K562 (cell line): ENCODE measurements at regions not wholly inside any gene's neighbourhood (a gene's known extent, or its start where the extent isn't known, plus 50 kb on each side); places are given as distances from the start of the nearest gene placed in this dataset.

Source experiments
- ATAC-seq: fragments of 200-7000 bp; cut with Tn5 transposase; 3 replicates; pipeline ENCODE4 v1.9.1; 2020; ENCODE audit warnings: moderate library complexity
- BruUV-seq: library from RNA; stranded (reverse); fragments of 400-500 nt; replicated peaks from 2 replicates; lab custom pipeline; 2021; lab: Mats Ljungman, UMichigan
- CTCF ChIA-PET: fragments of 300-600 bp; formaldehyde crosslinking; extraction: SDS; loops from one replicate; lab custom pipeline; 2021; ENCODE audit warnings: low intra/inter-chr PET ratio; lab: Yijun Ruan, JAX
- POLR2A ChIA-PET: fragments of 300-600, 350-650 bp; sonication (Branson Sonifier 250); formaldehyde crosslinking; extraction: SDS; loops from one replicate; lab custom pipeline; 2021; ENCODE audit warnings: antibody characterized with exemption, inconsistent platforms; lab: Yijun Ruan, JAX
- DNase-seq, 4 experiments: peaks; one replicate each; pipeline versions ENCODE4 v3.0.0 to v3.0.0-alpha.2; 2011 to 2018; ENCODE audit warnings: low spot score in 3 of 4, mixed read lengths in 3 of 4; ENCODE audit errors: extremely low read depth in 1 of 4
- FAIRE-seq: peaks from 2 replicates; lab custom pipeline; 2011; peaks lifted over from hg19 to GRCh38; lab: Jason Lieb, UNC
- H2AFZ ChIP-seq: 2 replicates; pipeline ENCODE4 v1.6.0; 2011; ENCODE audit warnings: low read depth, low read length, control low read depth, inconsistent platforms
- H3K27ac ChIP-seq: fragments of 200-600 bp; 3 replicates; pipeline ENCODE4 v1.8.0; 2011; ENCODE audit warnings: low read depth, mild to moderate bottlenecking, control low read depth, inconsistent platforms, low read length, moderate library complexity, mixed read lengths; ENCODE audit errors: extremely low read depth
- H3K27me3 ChIP-seq, 2 experiments: fragments of 300-600 bp in 1 of 2; 2 replicates in 1 of 2; 3 replicates in 1 of 2; pipeline versions ENCODE4 v1.6.0 to v1.8.0; 2011; ENCODE audit warnings: inconsistent platforms in 2 of 2, low read length in 2 of 2, mild to moderate bottlenecking in 1 of 2, mixed read lengths in 1 of 2, moderate library complexity in 1 of 2; ENCODE audit not compliant: control insufficient read depth in 2 of 2, insufficient read depth in 2 of 2
- H3K36me3 ChIP-seq: fragments of 300-600 bp; 3 replicates; pipeline ENCODE4 v1.8.0; 2011; ENCODE audit warnings: mild to moderate bottlenecking, low read length, inconsistent platforms; ENCODE audit not compliant: control insufficient read depth, insufficient read depth
- H3K4me1 ChIP-seq, 2 experiments: fragments of 200-600 bp in 1 of 2; replicated peaks in 1 of 2; 2 replicates in 1 of 2; 3 replicates in 1 of 2; pipeline versions ENCODE4 v1.5.1 to v1.8.0; 2011; ENCODE audit warnings: inconsistent platforms in 2 of 2, low read length in 2 of 2, mild to moderate bottlenecking in 1 of 2, mixed read lengths in 1 of 2, moderate library complexity in 1 of 2; ENCODE audit not compliant: control insufficient read depth in 2 of 2, insufficient read depth in 2 of 2
- H3K4me2 ChIP-seq: 2 replicates; pipeline ENCODE4 v1.6.1; 2011; ENCODE audit warnings: low read length, control low read depth, inconsistent platforms, mixed read lengths; ENCODE audit not compliant: insufficient read depth
- H3K4me3 ChIP-seq: fragments of 200-600 bp; sonication (generic), shearing (Covaris generic); 2 replicates; pipeline ENCODE4 v1.5.1; 2016; ENCODE audit warnings: control low read depth, inconsistent platforms
- H3K79me2 ChIP-seq: fragments of 200-600 bp; 3 replicates; pipeline ENCODE4 v1.8.0; 2011; ENCODE audit warnings: low read length, inconsistent platforms; ENCODE audit not compliant: control insufficient read depth, insufficient read depth
- H3K9ac ChIP-seq, 2 experiments: 2 replicates each; pipeline versions ENCODE4 v1.6.0 to v1.6.1; 2011; ENCODE audit warnings: low read depth in 2 of 2, low read length in 2 of 2, control low read depth in 1 of 2, inconsistent platforms in 1 of 2, mild to moderate bottlenecking in 1 of 2, mixed read lengths in 1 of 2; ENCODE audit not compliant: insufficient read depth in 1 of 2
- H3K9me1 ChIP-seq: one replicate; pipeline ENCODE4 v1.6.0; 2011; ENCODE audit warnings: inconsistent platforms, mild to moderate bottlenecking, low read length, moderate library complexity; ENCODE audit not compliant: control insufficient read depth, insufficient read depth
- H3K9me3 ChIP-seq: replicated peaks from 2 replicates; pipeline ENCODE4 v1.5.1; 2011; ENCODE audit warnings: low read depth, low read length, inconsistent platforms; ENCODE audit not compliant: control insufficient read depth, insufficient read depth
- H4K20me1 ChIP-seq: replicated peaks from 2 replicates; pipeline ENCODE4 v1.6.1; 2011; ENCODE audit warnings: low read length, inconsistent platforms, mixed read lengths; ENCODE audit not compliant: control insufficient read depth, insufficient read depth
- ARID1B ChIP-seq: fragments of 450-650 bp; IDR thresholded peaks from 2 replicates; pipeline ENCODE4 v1.6.1; 2016; ENCODE audit warnings: antibody characterized with exemption, mild to moderate bottlenecking, inconsistent platforms
- CBFA2T3 ChIP-seq: fragments of 450-650 bp; IDR thresholded peaks from 2 replicates; pipeline ENCODE4 v1.6.1; 2017
- ETV6 ChIP-seq, 3 experiments: fragments of 150-350 bp in 1 of 3; sonication (generic) in 1 of 3; formaldehyde crosslinking in 1 of 3; IDR thresholded peaks; 2 replicates each; pipeline versions ENCODE4 v1.6.1 to v1.8.0; 2014 to 2022; ENCODE audit warnings: borderline replicate concordance in 2 of 3, low read depth in 2 of 3, antibody characterized with exemption in 1 of 3, low read length in 1 of 3, mild to moderate bottlenecking in 1 of 3, missing genetic modification reagents in 1 of 3
- FOXJ3 ChIP-seq: sonication (generic); formaldehyde crosslinking; IDR thresholded peaks from 2 replicates; pipeline ENCODE4 v1.4.0; 2020; ENCODE audit warnings: mild to moderate bottlenecking, missing genetic modification reagents
- NCOA6 ChIP-seq: fragments of 450-650 bp; IDR thresholded peaks from 2 replicates; pipeline ENCODE4 v1.6.1; 2017; ENCODE audit warnings: mild to moderate bottlenecking
- NFE2 ChIP-seq: IDR thresholded peaks from 2 replicates; pipeline ENCODE4 v1.6.1; 2014; ENCODE audit warnings: antibody characterized with exemption, low read depth
- PHTF2 ChIP-seq: fragments of 250-450 bp; sonication (Bioruptor Pico); IDR thresholded peaks from 2 replicates; pipeline ENCODE4 v1.5.0; 2021; ENCODE audit warnings: mild to moderate bottlenecking
- PRMT5 ChIP-seq: sonication (generic); formaldehyde crosslinking; IDR thresholded peaks from 2 replicates; pipeline ENCODE4 v1.5.0; 2020; ENCODE audit warnings: missing genetic modification reagents
- PYGO2 ChIP-seq: fragments of 450-650 bp; IDR thresholded peaks from 2 replicates; pipeline ENCODE4 v1.6.1; 2016; ENCODE audit warnings: mild to moderate bottlenecking, missing genetic modification characterization, moderate library complexity, missing compliant biosample characterization
- RBM39 ChIP-seq: fragments of 200-400 bp; formaldehyde crosslinking; optimal IDR thresholded peaks from 2 replicates; pipeline ENCODE3; 2018; ENCODE audit warnings: low read depth, low read length
- TBP ChIP-seq: optimal IDR thresholded peaks from 2 replicates; pipeline ENCODE3; 2011; ENCODE audit warnings: low read depth, low read length, improper control_type of control experiment
- TRIM28 ChIP-seq: fragments of 450-650 bp; IDR thresholded peaks from 2 replicates; pipeline ENCODE4 v1.6.1; 2017
- ZC3H11A ChIP-seq: IDR thresholded peaks from 2 replicates; pipeline ENCODE4 v1.6.1; 2012; ENCODE audit warnings: low read depth, low read length, improper control_type of control experiment
- ZFP36 ChIP-seq: fragments of 150-350 bp; IDR thresholded peaks from 2 replicates; pipeline ENCODE4 v1.6.1; 2018; ENCODE audit warnings: low read length, low read depth; ENCODE audit not compliant: partially characterized antibody
- ZKSCAN1 ChIP-seq: fragments of 150-350 bp; IDR thresholded peaks from 2 replicates; pipeline ENCODE4 v1.6.1; 2016; ENCODE audit warnings: low read depth, low read length
- ZNF444 ChIP-seq: fragments of 250-450 bp; sonication (Bioruptor Pico); IDR thresholded peaks from 2 replicates; pipeline ENCODE4 v1.4.0; 2020; ENCODE audit warnings: mild to moderate bottlenecking, moderate library complexity
- ZZZ3 ChIP-seq: fragments of 450-650 bp; IDR thresholded peaks from 2 replicates; pipeline ENCODE4 v1.6.1; 2016; ENCODE audit warnings: antibody characterized with exemption, mild to moderate bottlenecking, moderate library complexity
- WGBS: fragments of 100-300 bp; shearing (Covaris generic); methylation state at CpG from one replicate; pipeline ENCODE4 v1.1.6; 2016; ENCODE audit warnings: low coverage, mixed read lengths; ENCODE audit not compliant: insufficient coverage; ENCODE audit errors: missing lambda C conversion rate; 5-methylcytosine and 5-hydroxymethylcytosine counted together
- in situ Hi-C: fragments of 300-500 bp; cut with MboI; formaldehyde crosslinking; loops from 4 replicates; pipeline ENCODE4 v1.15.0; 2018; ENCODE audit warnings: inconsistent platforms, mixed read lengths
- intact Hi-C: fragments of 100-400 bp; cut with micrococcal nuclease; formaldehyde crosslinking; loops from 2 replicates; pipeline ENCODE4 v1.14.2; 2022

GRCh38 chr6:147906361-147906760 lies 397.9 kb downstream of the SAMD5 start:
- DNase-seq: no peak
- intact Hi-C loops (no loop called here), in situ Hi-C loops (no loop called here)
- 39% methylated on average over 3 of the region's 3 CpGs for WGBS
- H3K4me1 ChIP-seq: no peaks in the 10 kb centered on the region
- H3K9ac ChIP-seq: no peak overlapping the region
- H3K4me2 ChIP-seq: no peak overlapping the region
- no peaks in the 10 kb centered on the region for H3K79me2 ChIP-seq
- ChIA-PET POLR2A (no interaction called here), CTCF (no interaction called here)
- no peaks in the 10 kb centered on the region for H3K9me3 ChIP-seq
- no peaks in the 10 kb centered on the region for H3K9me1 ChIP-seq
- FAIRE-seq: no peak
- no TSS peak for BruUV-seq
- ATAC-seq: no peak
- TF ChIP-seq ZNF444 (CRISPR knock-in tag): no peak
- TF ChIP-seq FOXJ3: no peak
- TF ChIP-seq TBP: no peak
- no peak for TF ChIP-seq TRIM28
- TF ChIP-seq ZKSCAN1: no peak
- no peak for TF ChIP-seq PYGO2 (tag)
- TF ChIP-seq PRMT5 (CRISPR knock-in tag): no peak
- no peak for TF ChIP-seq RBM39
- no peak for TF ChIP-seq CBFA2T3
- no peak for TF ChIP-seq NCOA6
- TF ChIP-seq ZZZ3: no peak
- no peak for TF ChIP-seq NFE2
- TF ChIP-seq ZFP36: no peak
- no peak for TF ChIP-seq ZC3H11A
- TF ChIP-seq ARID1B: no peak
- no peak for TF ChIP-seq ETV6 (IDR thresholded peaks at IDR 0.05; ENCODE audit: borderline replicate concordance in 1 of 2, low read depth in 2 of 2, low read length in 1 of 2)
- no peak for TF ChIP-seq ETV6 (CRISPR knock-in tag; IDR thresholded peaks at IDR 0.05; ENCODE audit: borderline replicate concordance)
- TF ChIP-seq PHTF2: no peak
- H2AFZ ChIP-seq: no peak overlapping the region
- H3K27ac ChIP-seq: no peak overlapping the region
- H3K4me3 ChIP-seq: no peak overlapping the region
- H4K20me1 ChIP-seq: no peaks in the 10 kb centered on the region
- H3K36me3 ChIP-seq: no peaks in the 10 kb centered on the region
- no peaks in the 10 kb centered on the region for H3K27me3 ChIP-seq
